ENCODE measurements at regions not wholly inside any gene's neighbourhood (a gene's known extent, or its start where the extent isn't known, plus 50 kb on each side); places are given as distances from the start of the nearest gene placed in this dataset.

DNA sequence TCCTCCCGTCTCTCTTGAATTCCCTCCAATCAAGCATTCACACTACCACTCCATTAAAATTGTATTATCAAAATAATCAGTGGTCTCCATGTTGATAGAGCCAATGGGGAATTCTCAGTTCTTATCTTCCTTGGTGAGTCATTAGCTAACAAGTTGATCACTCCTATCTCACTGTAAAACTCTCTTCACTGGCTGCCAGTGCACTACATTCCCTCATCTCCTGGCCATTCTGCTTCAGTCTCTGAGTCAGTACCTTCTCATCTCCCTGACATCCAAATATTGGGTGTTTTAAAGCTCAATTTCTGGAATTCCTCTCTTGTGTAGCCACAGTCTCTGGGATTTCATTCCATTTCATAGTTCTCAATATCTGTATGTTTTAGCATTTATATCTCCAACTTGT lies 175.2 kb downstream of the ALDH1A2 start:
- TF ChIP-seq, protein P1, sequence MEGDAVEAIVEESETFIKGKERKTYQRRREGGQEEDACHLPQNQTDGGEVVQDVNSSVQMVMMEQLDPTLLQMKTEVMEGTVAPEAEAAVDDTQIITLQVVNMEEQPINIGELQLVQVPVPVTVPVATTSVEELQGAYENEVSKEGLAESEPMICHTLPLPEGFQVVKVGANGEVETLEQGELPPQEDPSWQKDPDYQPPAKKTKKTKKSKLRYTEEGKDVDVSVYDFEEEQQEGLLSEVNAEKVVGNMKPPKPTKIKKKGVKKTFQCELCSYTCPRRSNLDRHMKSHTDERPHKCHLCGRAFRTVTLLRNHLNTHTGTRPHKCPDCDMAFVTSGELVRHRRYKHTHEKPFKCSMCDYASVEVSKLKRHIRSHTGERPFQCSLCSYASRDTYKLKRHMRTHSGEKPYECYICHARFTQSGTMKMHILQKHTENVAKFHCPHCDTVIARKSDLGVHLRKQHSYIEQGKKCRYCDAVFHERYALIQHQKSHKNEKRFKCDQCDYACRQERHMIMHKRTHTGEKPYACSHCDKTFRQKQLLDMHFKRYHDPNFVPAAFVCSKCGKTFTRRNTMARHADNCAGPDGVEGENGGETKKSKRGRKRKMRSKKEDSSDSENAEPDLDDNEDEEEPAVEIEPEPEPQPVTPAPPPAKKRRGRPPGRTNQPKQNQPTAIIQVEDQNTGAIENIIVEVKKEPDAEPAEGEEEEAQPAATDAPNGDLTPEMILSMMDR (IDR thresholded peaks at IDR 0.05), result no peak
- TF ChIP-seq EZH2 (IDR thresholded peaks at IDR 0.05; ENCODE audit: borderline replicate concordance, insufficient read depth, low read depth, low read length, poor library complexity, severe bottlenecking), result no peak
